Keratinocyte (primary cell): ENCODE measurements at regions not wholly inside any gene's neighbourhood (a gene's known extent, or its start where the extent isn't known, plus 50 kb on each side); places are given as distances from the start of the nearest gene placed in this dataset.

Source experiments
- DNase-seq: peaks from one replicate; pipeline ENCODE4 v3.0.0-alpha.2; 2011; ENCODE audit warnings: low read depth, missing footprints, low spot score
- FAIRE-seq: peaks from 2 replicates; lab custom pipeline; 2011; peaks lifted over from hg19 to GRCh38; lab: Jason Lieb, UNC
- H2AFZ ChIP-seq: 2 replicates; pipeline ENCODE4 v1.6.0; 2012; ENCODE audit warnings: low read length, control low read depth, inconsistent platforms; ENCODE audit not compliant: control insufficient read depth
- H3K27ac ChIP-seq: 2 replicates; pipeline ENCODE4 v1.5.1; 2011; ENCODE audit warnings: low read length; ENCODE audit not compliant: control insufficient read depth, insufficient read depth
- H3K27me3 ChIP-seq: 3 replicates; pipeline ENCODE4 v1.6.0; 2011; ENCODE audit warnings: low read length; ENCODE audit not compliant: control insufficient read depth, insufficient read depth; ENCODE audit errors: extremely low read depth
- H3K36me3 ChIP-seq, 2 experiments: 2 replicates in 1 of 2; 3 replicates in 1 of 2; pipeline ENCODE4 v1.5.1; 2011; ENCODE audit warnings: low read length in 2 of 2, mild to moderate bottlenecking in 1 of 2; ENCODE audit not compliant: control insufficient read depth in 2 of 2, insufficient read depth in 2 of 2; ENCODE audit errors: extremely low read depth in 1 of 2
- H3K4me1 ChIP-seq: 3 replicates; pipeline ENCODE4 v1.5.1; 2011; ENCODE audit warnings: low read length; ENCODE audit not compliant: control insufficient read depth, insufficient read depth; ENCODE audit errors: extremely low read depth
- H3K4me2 ChIP-seq: 3 replicates; pipeline ENCODE4 v1.6.0; 2011; ENCODE audit warnings: low read depth, low read length; ENCODE audit not compliant: control insufficient read depth, insufficient read depth; ENCODE audit errors: extremely low read depth
- H3K4me3 ChIP-seq, 3 experiments: fragments of 200-600 bp in 1 of 3; sonication (generic) in 1 of 3; 2 replicates in 2 of 3; 3 replicates in 1 of 3; pipeline ENCODE4 v1.5.1; 2011 to 2016; ENCODE audit warnings: low read length in 3 of 3, mild to moderate bottlenecking in 3 of 3, control low read depth in 2 of 3, inconsistent platforms in 1 of 3, low read depth in 1 of 3, mixed read lengths in 1 of 3, mixed run types in 1 of 3, moderate library complexity in 1 of 3; ENCODE audit not compliant: control insufficient read depth in 2 of 3, insufficient read depth in 2 of 3; ENCODE audit errors: extremely low read depth in 1 of 3
- H3K79me2 ChIP-seq: 2 replicates; pipeline ENCODE4 v1.6.0; 2012; ENCODE audit warnings: low read length; ENCODE audit not compliant: control insufficient read depth, insufficient read depth
- H3K9ac ChIP-seq: 3 replicates; pipeline ENCODE4 v1.6.0; 2011; ENCODE audit warnings: low read length; ENCODE audit not compliant: control insufficient read depth, insufficient read depth; ENCODE audit errors: extremely low read depth
- H3K9me1 ChIP-seq: 3 replicates; pipeline ENCODE4 v1.6.0; 2011; ENCODE audit warnings: low read length; ENCODE audit not compliant: control insufficient read depth, insufficient read depth; ENCODE audit errors: extremely low read depth
- H3K9me3 ChIP-seq: 2 replicates; pipeline ENCODE4 v1.5.1; 2012; ENCODE audit warnings: low read depth, low read length; ENCODE audit not compliant: control insufficient read depth
- H4K20me1 ChIP-seq: 3 replicates; pipeline ENCODE4 v1.6.0; 2011; ENCODE audit warnings: low read length; ENCODE audit not compliant: control insufficient read depth, insufficient read depth; ENCODE audit errors: extremely low read depth
- CTCF ChIP-seq, 3 experiments: IDR thresholded peaks in 1 of 3; conservative IDR thresholded peaks in 1 of 3; optimal IDR thresholded peaks in 1 of 3; 2 replicates in 2 of 3; 3 replicates in 1 of 3; pipeline versions ENCODE3 to v1.5.1; 2011; ENCODE audit warnings: low read length in 3 of 3, mild to moderate bottlenecking in 3 of 3, moderate library complexity in 2 of 3, control low read depth in 1 of 3, inconsistent platforms in 1 of 3; ENCODE audit not compliant: insufficient read depth in 2 of 3; ENCODE audit errors: extremely low read depth in 1 of 3
- EZH2 ChIP-seq: IDR thresholded peaks from one replicate; pipeline ENCODE4 v1.6.1; 2012; ENCODE audit warnings: inconsistent platforms, mild to moderate bottlenecking, low read length, moderate library complexity
- dilution Hi-C: fragments of 300-500 bp; cut with MboI; formaldehyde crosslinking; loops from one replicate; pipeline ENCODE4 v1.7.0; 2020; ENCODE audit warnings: low sequenced_read_pairs; ENCODE audit not compliant: extremely low pct_ligation_motif_present

GRCh38 chr3:117660941-117661817, 951.6 kb downstream of the TUSC7 start:
- Histone ChIP-seq H4K20me1 (no peaks in the 10 kb centered on the region), H3K27ac (no peak overlapping the region), H3K4me1 (peaks cover 11% of the 10 kb centered on the region), H3K9ac (no peak overlapping the region), H3K79me2 (no peaks in the 10 kb centered on the region), H3K36me3 (no peaks in the 10 kb centered on the region), H3K27me3 (no peaks in the 10 kb centered on the region), H2AFZ (peak overlapping the region; percentile 20), H3K9me1 (no peaks in the 10 kb centered on the region), H3K4me2 (no peak overlapping the region), H3K4me3 (no peak overlapping the region), H3K9me3 (no peaks in the 10 kb centered on the region)
- DNase-seq: no peak
- TF ChIP-seq EZH2: no peak
- TF ChIP-seq CTCF (optimal IDR thresholded peaks at IDR 0.05 in 1 of 3, IDR thresholded peaks at IDR 0.05 in 1 of 3, conservative IDR thresholded peaks at IDR 0.05 in 1 of 3; ENCODE audit: extremely low read depth in 1 of 3, insufficient read depth in 2 of 3, low read length in 3 of 3): no peak
- FAIRE-seq: no peak
- dilution Hi-C loops: no loop called here

- no peaks in the 10 kb centered on the region for H3K9me1 ChIP-seq
- H3K4me1 ChIP-seq: peaks cover 11% of the 10 kb centered on the region
- no peak overlapping the region for H3K4me3 ChIP-seq
- no peaks in the 10 kb centered on the region for H3K36me3 ChIP-seq
- FAIRE-seq (peak; percentile 9), DNase-seq (no peak)
- no peak overlapping the region for H3K27ac ChIP-seq
- no peak overlapping the region for H3K4me2 ChIP-seq
- no peaks in the 10 kb centered on the region for H3K27me3 ChIP-seq
- dilution Hi-C loops: no loop called here
- H3K9ac ChIP-seq: no peak overlapping the region
- peak overlapping the region; percentile 20 for H2AFZ ChIP-seq
- TF ChIP-seq CTCF (optimal IDR thresholded peaks at IDR 0.05 in 1 of 3, IDR thresholded peaks at IDR 0.05 in 1 of 3, conservative IDR thresholded peaks at IDR 0.05 in 1 of 3; ENCODE audit: extremely low read depth in 1 of 3, insufficient read depth in 2 of 3, low read length in 3 of 3) (no peak), EZH2 (no peak)
- H3K9me3 ChIP-seq: no peaks in the 10 kb centered on the region
- H3K79me2 ChIP-seq: no peaks in the 10 kb centered on the region
- no peaks in the 10 kb centered on the region for H4K20me1 ChIP-seq
Observed at GRCh38 chr3:117661818-117662095, 952.2 kb downstream of the TUSC7 start.
